Glomerular visceral epithelial cell (primary cell): ENCODE measurements at regions not wholly inside any gene's neighbourhood (a gene's known extent, or its start where the extent isn't known, plus 50 kb on each side); places are given as distances from the start of the nearest gene placed in this dataset.
"Not testable (repeated sequence)": the region's sequence is repeated elsewhere in the genome, so short reads cannot be mapped to it uniquely, and the experiment has no call there.

Experiments
- DNase-seq: peaks from one replicate; pipeline ENCODE4 v3.0.0-alpha.2; 2016; ENCODE audit errors: extremely low spot score

- not testable (repeated sequence) for DNase-seq
Observed at GRCh38 chr1:73245196-73245595, 952.8 kb downstream of the LRRIQ3 start.

GRCh38 chr1:73218995-73219546, 936.7 kb upstream of the NEGR1 start:
- DNase-seq: no peak

GRCh38 chr1:73205294-73205973, 923.1 kb upstream of the NEGR1 start:
- DNase-seq: peak; percentile 19

GRCh38 chr1:73197972-73198371, 915.6 kb upstream of the NEGR1 start:
- DNase-seq: no peak

- DNase-seq: no peak
Observed at GRCh38 chr1:73194965-73195364, 912.6 kb upstream of the NEGR1 start.

GRCh38 chr1:73183581-73183980, 901.2 kb upstream of the NEGR1 start:
- DNase-seq: not testable (repeated sequence)

GRCh38 chr1:73181190-73181540, 898.8 kb upstream of the NEGR1 start:
- no peak for DNase-seq

- no peak for DNase-seq
Observed at GRCh38 chr1:73180397-73181189, 898.3 kb upstream of the NEGR1 start.

- no peak for DNase-seq
Observed at GRCh38 chr1:73176902-73177301, 894.6 kb upstream of the NEGR1 start.

- DNase-seq: no peak
Observed at GRCh38 chr1:73167009-73167657, 884.8 kb upstream of the NEGR1 start.

- DNase-seq: no peak
Observed at GRCh38 chr1:73162564-73162963, 880.2 kb upstream of the NEGR1 start.

GRCh38 chr1:73161418-73161817, 879.1 kb upstream of the NEGR1 start:
- no peak for DNase-seq

- no peak for DNase-seq
Observed at GRCh38 chr1:73160759-73161158, 878.4 kb upstream of the NEGR1 start.

- DNase-seq: no peak
Observed at GRCh38 chr1:73144311-73144710, 862.0 kb upstream of the NEGR1 start.

- no peak for DNase-seq
Observed at GRCh38 chr1:73136975-73137374, 854.6 kb upstream of the NEGR1 start.

GRCh38 chr1:73106931-73107330, 824.6 kb upstream of the NEGR1 start:
- DNase-seq: no peak

- DNase-seq: no peak
Observed at GRCh38 chr1:73105755-73106154, 823.4 kb upstream of the NEGR1 start.

- no peak for DNase-seq
Observed at GRCh38 chr1:73104749-73105148, 822.4 kb upstream of the NEGR1 start.

- no peak for DNase-seq
Observed at GRCh38 chr1:73100216-73100615, 817.9 kb upstream of the NEGR1 start.

GRCh38 chr1:73097917-73098316, 815.6 kb upstream of the NEGR1 start:
- no peak for DNase-seq

GRCh38 chr1:73096841-73097240, 814.5 kb upstream of the NEGR1 start:
- no peak for DNase-seq

- no peak for DNase-seq
Observed at GRCh38 chr1:73092383-73092782, 810.0 kb upstream of the NEGR1 start.

- DNase-seq: no peak
Observed at GRCh38 chr1:73066866-73067265, 784.5 kb upstream of the NEGR1 start.
